Stimulated activated memory B cell treated with anti-CD40 and anti-IgM and Interleukin-4, amounts not matched to agents 10 μg/mL and 1 μg/mL and 100 μg/mL, for 72 hours (primary cell): ENCODE measurements at regions not wholly inside any gene's neighbourhood (a gene's known extent, or its start where the extent isn't known, plus 50 kb on each side); places are given as distances from the start of the nearest gene placed in this dataset.
"Not testable (repeated sequence)": the region's sequence is repeated elsewhere in the genome, so short reads cannot be mapped to it uniquely, and the experiment has no call there.

Experiments used
- ATAC-seq: fragments of 150-1000 bp; cut with Tn5 transposase; 2 replicates; pipeline ENCODE4 v1.10.0; 2021
- H3K27ac Mint-ChIP-seq: one replicate; pipeline ENCODE4 v1.8.0; 2022; ENCODE audit warnings: mild to moderate bottlenecking, mixed read lengths
- H3K27me3 Mint-ChIP-seq: one replicate; pipeline ENCODE4 v1.8.0; 2022; ENCODE audit warnings: mixed read lengths
- H3K36me3 Mint-ChIP-seq: one replicate; pipeline ENCODE4 v1.8.0; 2022; ENCODE audit warnings: mixed read lengths
- H3K4me1 Mint-ChIP-seq: one replicate; pipeline ENCODE4 v1.8.0; 2022; ENCODE audit warnings: mixed read lengths
- H3K4me3 Mint-ChIP-seq: one replicate; pipeline ENCODE4 v1.8.0; 2022; ENCODE audit warnings: mild to moderate bottlenecking, moderate library complexity, mixed read lengths
- H3K9me3 Mint-ChIP-seq: one replicate; pipeline ENCODE4 v1.8.0; 2022; ENCODE audit warnings: mixed read lengths

- no peaks in the 10 kb centered on the region for H3K27me3 Mint-ChIP-seq
- ATAC-seq: no peak
- peaks cover 2% of the 10 kb centered on the region for H3K9me3 Mint-ChIP-seq
- H3K36me3 Mint-ChIP-seq: no peaks in the 10 kb centered on the region
- no peak overlapping the region for H3K27ac Mint-ChIP-seq
- no peak overlapping the region for H3K4me3 Mint-ChIP-seq
- H3K4me1 Mint-ChIP-seq: no peaks in the 10 kb centered on the region
These were observed 827.6 kb downstream of the DACH1 start for GRCh38 chr13:71039440-71039839.

GRCh38 chr13:71034018-71034417 is 833.0 kb downstream of the DACH1 start:
- no peak overlapping the region for H3K27ac Mint-ChIP-seq
- H3K4me3 Mint-ChIP-seq: no peak overlapping the region
- H3K9me3 Mint-ChIP-seq: peaks cover 6% of the 10 kb centered on the region
- no peaks in the 10 kb centered on the region for H3K4me1 Mint-ChIP-seq
- ATAC-seq: no peak
- no peaks in the 10 kb centered on the region for H3K27me3 Mint-ChIP-seq
- H3K36me3 Mint-ChIP-seq: no peaks in the 10 kb centered on the region

- Mint-ChIP-seq H3K36me3 (no peaks in the 10 kb centered on the region), H3K27ac (no peak overlapping the region), H3K27me3 (no peaks in the 10 kb centered on the region), H3K4me1 (no peaks in the 10 kb centered on the region), H3K9me3 (peaks cover 11% of the 10 kb centered on the region), H3K4me3 (no peak overlapping the region)
- ATAC-seq: no peak
These were observed 834.0 kb downstream of the DACH1 start for GRCh38 chr13:71033026-71033425.

GRCh38 chr13:71030784-71031183 is 836.2 kb downstream of the DACH1 start:
- Mint-ChIP-seq H3K9me3 (peaks cover 12% of the 10 kb centered on the region), H3K36me3 (no peaks in the 10 kb centered on the region), H3K27ac (no peak overlapping the region), H3K4me1 (no peaks in the 10 kb centered on the region), H3K27me3 (no peaks in the 10 kb centered on the region), H3K4me3 (no peak overlapping the region)
- ATAC-seq: no peak

GRCh38 chr13:71028884-71029283 is 838.1 kb downstream of the DACH1 start:
- no peak for ATAC-seq
- Mint-ChIP-seq H3K27me3 (no peaks in the 10 kb centered on the region), H3K4me3 (no peak overlapping the region), H3K36me3 (no peaks in the 10 kb centered on the region), H3K4me1 (no peaks in the 10 kb centered on the region), H3K27ac (no peak overlapping the region), H3K9me3 (peaks cover 12% of the 10 kb centered on the region)

GRCh38 chr13:71021825-71022422 is 845.1 kb downstream of the DACH1 start:
- Mint-ChIP-seq H3K27me3 (no peaks in the 10 kb centered on the region), H3K27ac (no peak overlapping the region), H3K4me3 (no peak overlapping the region), H3K4me1 (no peaks in the 10 kb centered on the region), H3K9me3 (no peaks in the 10 kb centered on the region), H3K36me3 (no peaks in the 10 kb centered on the region)
- peak; percentile 41 for ATAC-seq

- ATAC-seq: no peak
- Mint-ChIP-seq H3K4me1 (no peaks in the 10 kb centered on the region), H3K4me3 (no peak overlapping the region), H3K27me3 (no peaks in the 10 kb centered on the region), H3K9me3 (no peaks in the 10 kb centered on the region), H3K36me3 (no peaks in the 10 kb centered on the region), H3K27ac (no peak overlapping the region)
These were observed 848.0 kb downstream of the DACH1 start for GRCh38 chr13:71018995-71019394.

- Mint-ChIP-seq H3K27me3 (no peaks in the 10 kb centered on the region), H3K36me3 (no peaks in the 10 kb centered on the region), H3K4me1 (no peaks in the 10 kb centered on the region), H3K27ac (no peak overlapping the region), H3K4me3 (no peak overlapping the region), H3K9me3 (no peaks in the 10 kb centered on the region)
- no peak for ATAC-seq
These were observed 848.5 kb downstream of the DACH1 start for GRCh38 chr13:71018544-71018943.

GRCh38 chr13:71017607-71018006 is 849.4 kb downstream of the DACH1 start:
- no peaks in the 10 kb centered on the region for H3K36me3 Mint-ChIP-seq
- ATAC-seq: no peak
- no peak overlapping the region for H3K27ac Mint-ChIP-seq
- no peak overlapping the region for H3K4me3 Mint-ChIP-seq
- no peaks in the 10 kb centered on the region for H3K27me3 Mint-ChIP-seq
- no peaks in the 10 kb centered on the region for H3K4me1 Mint-ChIP-seq
- H3K9me3 Mint-ChIP-seq: no peaks in the 10 kb centered on the region

GRCh38 chr13:71015516-71015915 is 851.5 kb downstream of the DACH1 start:
- Mint-ChIP-seq H3K36me3 (no peaks in the 10 kb centered on the region), H3K9me3 (no peaks in the 10 kb centered on the region), H3K27ac (no peak overlapping the region), H3K4me3 (no peak overlapping the region), H3K27me3 (no peaks in the 10 kb centered on the region), H3K4me1 (no peaks in the 10 kb centered on the region)
- no peak for ATAC-seq

GRCh38 chr13:71015021-71015420 is 852.0 kb downstream of the DACH1 start:
- Mint-ChIP-seq H3K36me3 (no peaks in the 10 kb centered on the region), H3K27ac (no peak overlapping the region), H3K9me3 (no peaks in the 10 kb centered on the region), H3K4me1 (no peaks in the 10 kb centered on the region), H3K4me3 (no peak overlapping the region), H3K27me3 (no peaks in the 10 kb centered on the region)
- no peak for ATAC-seq

GRCh38 chr13:71005919-71006318 is 861.1 kb downstream of the DACH1 start:
- Mint-ChIP-seq H3K36me3 (no peaks in the 10 kb centered on the region), H3K27ac (no peak overlapping the region), H3K9me3 (no peaks in the 10 kb centered on the region), H3K4me1 (no peaks in the 10 kb centered on the region), H3K4me3 (no peak overlapping the region), H3K27me3 (no peaks in the 10 kb centered on the region)
- no peak for ATAC-seq

GRCh38 chr13:70995338-70995737 is 871.7 kb downstream of the DACH1 start:
- Mint-ChIP-seq H3K36me3 (no peaks in the 10 kb centered on the region), H3K27me3 (no peaks in the 10 kb centered on the region), H3K4me1 (no peaks in the 10 kb centered on the region), H3K9me3 (no peaks in the 10 kb centered on the region), H3K27ac (no peak overlapping the region), H3K4me3 (no peak overlapping the region)
- ATAC-seq: no peak

GRCh38 chr13:70994191-70994590 is 872.8 kb downstream of the DACH1 start:
- Mint-ChIP-seq H3K36me3 (no peaks in the 10 kb centered on the region), H3K4me3 (no peak overlapping the region), H3K27me3 (no peaks in the 10 kb centered on the region), H3K4me1 (no peaks in the 10 kb centered on the region), H3K27ac (no peak overlapping the region), H3K9me3 (no peaks in the 10 kb centered on the region)
- no peak for ATAC-seq

- peaks cover 7% of the 10 kb centered on the region for H3K9me3 Mint-ChIP-seq
- ATAC-seq: no peak
- no peaks in the 10 kb centered on the region for H3K27me3 Mint-ChIP-seq
- no peak overlapping the region for H3K4me3 Mint-ChIP-seq
- H3K27ac Mint-ChIP-seq: no peak overlapping the region
- no peaks in the 10 kb centered on the region for H3K4me1 Mint-ChIP-seq
- H3K36me3 Mint-ChIP-seq: no peaks in the 10 kb centered on the region
These were observed 878.8 kb upstream of the KLHL1 start for GRCh38 chr13:70987043-70987442.

- no peak overlapping the region for H3K4me3 Mint-ChIP-seq
- no peak overlapping the region for H3K27ac Mint-ChIP-seq
- peaks cover 7% of the 10 kb centered on the region for H3K9me3 Mint-ChIP-seq
- ATAC-seq: no peak
- no peaks in the 10 kb centered on the region for H3K36me3 Mint-ChIP-seq
- H3K4me1 Mint-ChIP-seq: no peaks in the 10 kb centered on the region
- H3K27me3 Mint-ChIP-seq: no peaks in the 10 kb centered on the region
These were observed 877.1 kb upstream of the KLHL1 start for GRCh38 chr13:70985371-70985770.

GRCh38 chr13:70981219-70981618 is 873.0 kb upstream of the KLHL1 start:
- H3K9me3 Mint-ChIP-seq: not testable (repeated sequence)

More at GRCh38 chr13:70981219-70981618, 873.0 kb upstream of the KLHL1 start:
- not testable (repeated sequence) for H3K36me3 Mint-ChIP-seq, ATAC-seq, H3K27me3 Mint-ChIP-seq, H3K27ac Mint-ChIP-seq, H3K4me1 Mint-ChIP-seq, H3K4me3 Mint-ChIP-seq
